ENCODE measurements at regions not wholly inside any gene's neighbourhood (a gene's known extent, or its start where the extent isn't known, plus 50 kb on each side); places are given as distances from the start of the nearest gene placed in this dataset.

GRCh38 chr13:65063753-65064152 is 2166.4 kb downstream of the PCDH9 start:
- H3K4me1 ChIP-seq (ENCODE audit: control insufficient read depth in 3 of 3, insufficient read depth in 2 of 3, low read depth in 1 of 3, low read length in 2 of 3) = no peaks in the 10 kb centered on the region
- H3K27ac ChIP-seq (ENCODE audit: low read depth in 1 of 3, low read length in 2 of 3) = no peak overlapping the region
- FAIRE-seq = no peak
- no peaks in the 10 kb centered on the region for H3K9me3 ChIP-seq (ENCODE audit: control insufficient read depth in 2 of 2, insufficient read depth in 1 of 2, low read depth in 1 of 2, low read length in 1 of 2)
- H3K36me3 ChIP-seq (ENCODE audit: control insufficient read depth in 3 of 3, insufficient read depth in 2 of 3, low read depth in 1 of 3, low read length in 3 of 3) = no peaks in the 10 kb centered on the region
- no peaks in the 10 kb centered on the region for H3K27me3 ChIP-seq (ENCODE audit: control insufficient read depth in 3 of 3, insufficient read depth in 3 of 3, low read length in 3 of 3)
- no peak overlapping the region for H3K4me3 ChIP-seq (ENCODE audit: low read depth in 1 of 3, low read length in 3 of 3)
- no peak for DNase-seq
- WGBS, 3 donors = 9 to 16% methylated on average over 2 of the region's 2 CpGs; no CpG with 5 or more reads in 1 of the 3 donors

GRCh38 chr13:65057986-65058385 is 2172.2 kb downstream of the PCDH9 start:
- 10 to 41% (median 18%) methylated on average over 3 of the region's 3 CpGs for WGBS, 3 donors
- Histone ChIP-seq H3K27ac (ENCODE audit: low read depth in 1 of 3, low read length in 2 of 3) (no peak overlapping the region), H3K36me3 (ENCODE audit: control insufficient read depth in 3 of 3, insufficient read depth in 2 of 3, low read depth in 1 of 3, low read length in 3 of 3) (no peaks in the 10 kb centered on the region), H3K4me3 (ENCODE audit: low read depth in 1 of 3, low read length in 3 of 3) (no peak overlapping the region), H3K27me3 (ENCODE audit: control insufficient read depth in 3 of 3, insufficient read depth in 3 of 3, low read length in 3 of 3) (no peaks in the 10 kb centered on the region), H3K4me1 (ENCODE audit: control insufficient read depth in 3 of 3, insufficient read depth in 2 of 3, low read depth in 1 of 3, low read length in 2 of 3) (no peaks in the 10 kb centered on the region), H3K9me3 (ENCODE audit: control insufficient read depth in 2 of 2, insufficient read depth in 1 of 2, low read depth in 1 of 2, low read length in 1 of 2) (no peaks in the 10 kb centered on the region)
- DNase-seq (peak in 1 of 2 donors; percentile 4), FAIRE-seq (no peak)

DNA sequence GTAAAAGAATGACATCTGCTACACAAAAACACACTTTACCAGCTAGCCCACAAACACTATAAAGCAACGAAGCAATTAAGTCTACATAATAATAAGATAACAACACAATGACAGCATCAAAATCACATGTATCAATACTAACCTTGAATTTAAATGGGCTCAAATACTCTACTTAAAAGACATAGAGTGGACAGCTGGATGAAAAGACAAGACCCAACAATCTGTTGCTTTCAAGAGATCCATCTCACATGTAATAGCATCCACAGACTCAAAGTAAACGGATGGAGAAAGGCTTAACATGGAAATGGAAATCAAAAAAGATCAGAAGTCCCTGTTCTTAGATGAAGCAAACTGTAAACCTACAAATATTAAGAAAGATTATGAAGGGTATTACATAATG is 2175.9 kb downstream of the PCDH9 start:
- Histone ChIP-seq H3K27me3 (ENCODE audit: control insufficient read depth in 3 of 3, insufficient read depth in 3 of 3, low read length in 3 of 3) (no peaks in the 10 kb centered on the region), H3K36me3 (ENCODE audit: control insufficient read depth in 3 of 3, insufficient read depth in 2 of 3, low read depth in 1 of 3, low read length in 3 of 3) (no peaks in the 10 kb centered on the region), H3K9me3 (ENCODE audit: control insufficient read depth in 2 of 2, insufficient read depth in 1 of 2, low read depth in 1 of 2, low read length in 1 of 2) (no peaks in the 10 kb centered on the region), H3K4me1 (ENCODE audit: control insufficient read depth in 3 of 3, insufficient read depth in 2 of 3, low read depth in 1 of 3, low read length in 2 of 3) (no peaks in the 10 kb centered on the region), H3K27ac (ENCODE audit: low read depth in 1 of 3, low read length in 2 of 3) (no peak overlapping the region), H3K4me3 (ENCODE audit: low read depth in 1 of 3, low read length in 3 of 3) (no peak overlapping the region)
- WGBS, 3 donors = 58 to 85% (median 69%) methylated on average over 2 of the region's 2 CpGs
- no peak for FAIRE-seq
- DNase-seq = no peak

- 73 to 87% (median 83%) methylated on average over 1 of the region's 1 CpG for whole genome bisulfite sequencing, 3 donors
- no peak for FAIRE-seq
Observed at GRCh38 chr13:65036999-65037398, 2193.1 kb downstream of the PCDH9 start.

GRCh38 chr13:65035302-65035701 is 2194.8 kb downstream of the PCDH9 start:
- FAIRE-seq (no peak), DNase-seq (no peak)
- no peaks in the 10 kb centered on the region for H3K4me1 ChIP-seq (ENCODE audit: control insufficient read depth in 3 of 3, insufficient read depth in 2 of 3, low read depth in 1 of 3, low read length in 2 of 3)
- H3K9me3 ChIP-seq (ENCODE audit: control insufficient read depth in 2 of 2, insufficient read depth in 1 of 2, low read depth in 1 of 2, low read length in 1 of 2) = no peaks in the 10 kb centered on the region
- H3K36me3 ChIP-seq (ENCODE audit: control insufficient read depth in 3 of 3, insufficient read depth in 2 of 3, low read depth in 1 of 3, low read length in 3 of 3) = no peaks in the 10 kb centered on the region
- no peak overlapping the region for H3K4me3 ChIP-seq (ENCODE audit: low read depth in 1 of 3, low read length in 3 of 3)
- no peaks in the 10 kb centered on the region for H3K27me3 ChIP-seq (ENCODE audit: control insufficient read depth in 3 of 3, insufficient read depth in 3 of 3, low read length in 3 of 3)
- H3K27ac ChIP-seq (ENCODE audit: low read depth in 1 of 3, low read length in 2 of 3) = no peak overlapping the region

More at GRCh38 chr13:65036999-65037398, 2193.1 kb downstream of the PCDH9 start:
- H3K4me1 ChIP-seq (ENCODE audit: control insufficient read depth in 3 of 3, insufficient read depth in 2 of 3, low read depth in 1 of 3, low read length in 2 of 3) = no peaks in the 10 kb centered on the region
- no peak overlapping the region for H3K4me3 ChIP-seq (ENCODE audit: low read depth in 1 of 3, low read length in 3 of 3)
- H3K27ac ChIP-seq (ENCODE audit: low read depth in 1 of 3, low read length in 2 of 3) = no peak overlapping the region
- no peak for DNase-seq
- no peaks in the 10 kb centered on the region for H3K36me3 ChIP-seq (ENCODE audit: control insufficient read depth in 3 of 3, insufficient read depth in 2 of 3, low read depth in 1 of 3, low read length in 3 of 3)
- H3K9me3 ChIP-seq (ENCODE audit: control insufficient read depth in 2 of 2, insufficient read depth in 1 of 2, low read depth in 1 of 2, low read length in 1 of 2) = no peaks in the 10 kb centered on the region
- no peaks in the 10 kb centered on the region for H3K27me3 ChIP-seq (ENCODE audit: control insufficient read depth in 3 of 3, insufficient read depth in 3 of 3, low read length in 3 of 3)

DNA sequence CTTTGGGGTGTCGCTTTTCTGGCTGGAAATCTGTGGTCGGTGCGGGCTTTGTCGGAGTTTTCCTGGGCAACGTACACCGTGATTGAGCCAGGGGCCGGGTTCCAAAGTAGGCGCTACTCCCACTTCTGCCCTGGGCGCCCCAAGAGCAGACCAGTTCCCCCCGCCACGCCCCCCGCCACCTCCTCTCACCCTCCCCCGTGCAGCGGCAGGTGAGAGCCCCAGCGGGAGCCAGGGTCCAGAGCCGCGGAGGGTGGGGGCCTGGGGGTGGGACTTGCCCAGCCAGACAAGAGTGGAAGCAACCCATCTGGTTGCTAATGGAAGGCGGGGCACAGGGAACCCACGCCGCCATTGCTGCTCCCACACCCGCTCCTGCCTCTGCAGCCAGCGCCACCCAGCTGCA is 2195.9 kb downstream of the PCDH9 start:
- WGBS, 3 donors = 92 to 95% (median 93%) methylated on average over 22 of the region's 22 CpGs
- FAIRE-seq = no peak
- Histone ChIP-seq H3K27ac (ENCODE audit: low read depth in 1 of 3, low read length in 2 of 3) (no peak overlapping the region), H3K27me3 (ENCODE audit: control insufficient read depth in 3 of 3, insufficient read depth in 3 of 3, low read length in 3 of 3) (no peaks in the 10 kb centered on the region), H3K9me3 (ENCODE audit: control insufficient read depth in 2 of 2, insufficient read depth in 1 of 2, low read depth in 1 of 2, low read length in 1 of 2) (no peaks in the 10 kb centered on the region), H3K36me3 (ENCODE audit: control insufficient read depth in 3 of 3, insufficient read depth in 2 of 3, low read depth in 1 of 3, low read length in 3 of 3) (no peaks in the 10 kb centered on the region), H3K4me1 (ENCODE audit: control insufficient read depth in 3 of 3, insufficient read depth in 2 of 3, low read depth in 1 of 3, low read length in 2 of 3) (no peaks in the 10 kb centered on the region), H3K4me3 (ENCODE audit: low read depth in 1 of 3, low read length in 3 of 3) (no peak overlapping the region)
- DNase-seq = no peak

GRCh38 chr13:65032825-65033224 is 2197.3 kb downstream of the PCDH9 start:
- no peak for FAIRE-seq
- no peak for DNase-seq

GRCh38 chr13:65028101-65028500 is 2202.0 kb downstream of the PCDH9 start:
- H3K27me3 ChIP-seq (ENCODE audit: control insufficient read depth in 3 of 3, insufficient read depth in 3 of 3, low read length in 3 of 3) = no peaks in the 10 kb centered on the region
- no peaks in the 10 kb centered on the region for H3K36me3 ChIP-seq (ENCODE audit: control insufficient read depth in 3 of 3, insufficient read depth in 2 of 3, low read depth in 1 of 3, low read length in 3 of 3)
- FAIRE-seq = no peak
- H3K4me1 ChIP-seq (ENCODE audit: control insufficient read depth in 3 of 3, insufficient read depth in 2 of 3, low read depth in 1 of 3, low read length in 2 of 3) = no peaks in the 10 kb centered on the region
- H3K4me3 ChIP-seq (ENCODE audit: low read depth in 1 of 3, low read length in 3 of 3) = no peak overlapping the region
- no peak overlapping the region for H3K27ac ChIP-seq (ENCODE audit: low read depth in 1 of 3, low read length in 2 of 3)
- no peak for DNase-seq
- H3K9me3 ChIP-seq (ENCODE audit: control insufficient read depth in 2 of 2, insufficient read depth in 1 of 2, low read depth in 1 of 2, low read length in 1 of 2) = no peaks in the 10 kb centered on the region
- WGBS, 3 donors = 85 to 94% (median 91%) methylated on average over 1 of the region's 1 CpG

More at GRCh38 chr13:65032825-65033224, 2197.3 kb downstream of the PCDH9 start:
- no peak overlapping the region for H3K4me3 ChIP-seq (ENCODE audit: low read depth in 1 of 3, low read length in 3 of 3)
- no peaks in the 10 kb centered on the region for H3K36me3 ChIP-seq (ENCODE audit: control insufficient read depth in 3 of 3, insufficient read depth in 2 of 3, low read depth in 1 of 3, low read length in 3 of 3)
- no peak overlapping the region for H3K27ac ChIP-seq (ENCODE audit: low read depth in 1 of 3, low read length in 2 of 3)
- WGBS, 3 donors = 82 to 85% (median 83%) methylated on average over 2 of the region's 2 CpGs
- H3K27me3 ChIP-seq (ENCODE audit: control insufficient read depth in 3 of 3, insufficient read depth in 3 of 3, low read length in 3 of 3) = no peaks in the 10 kb centered on the region
- no peaks in the 10 kb centered on the region for H3K4me1 ChIP-seq (ENCODE audit: control insufficient read depth in 3 of 3, insufficient read depth in 2 of 3, low read depth in 1 of 3, low read length in 2 of 3)
- no peaks in the 10 kb centered on the region for H3K9me3 ChIP-seq (ENCODE audit: control insufficient read depth in 2 of 2, insufficient read depth in 1 of 2, low read depth in 1 of 2, low read length in 1 of 2)

DNA sequence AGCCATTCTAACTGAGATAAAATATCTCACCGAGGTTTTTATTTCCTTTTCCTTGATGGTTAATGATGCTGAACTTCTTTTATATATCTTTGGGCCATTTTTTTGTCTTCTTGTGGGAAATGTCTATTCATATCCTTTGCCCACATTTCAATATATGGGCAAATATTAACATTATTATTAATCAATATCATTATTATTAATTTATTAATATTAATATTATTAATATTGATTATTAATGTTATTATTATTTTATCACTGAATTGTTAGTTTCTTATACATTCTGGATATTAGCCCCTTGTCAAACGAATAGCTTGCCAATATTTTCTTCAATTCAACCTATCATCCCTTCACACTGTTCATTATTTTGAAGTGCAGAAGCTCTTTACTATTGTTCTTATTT is 2203.6 kb downstream of the PCDH9 start:
- Histone ChIP-seq H3K4me3 (ENCODE audit: low read depth in 1 of 3, low read length in 3 of 3) (no peak overlapping the region), H3K36me3 (ENCODE audit: control insufficient read depth in 3 of 3, insufficient read depth in 2 of 3, low read depth in 1 of 3, low read length in 3 of 3) (no peaks in the 10 kb centered on the region), H3K4me1 (ENCODE audit: control insufficient read depth in 3 of 3, insufficient read depth in 2 of 3, low read depth in 1 of 3, low read length in 2 of 3) (no peaks in the 10 kb centered on the region), H3K9me3 (ENCODE audit: control insufficient read depth in 2 of 2, insufficient read depth in 1 of 2, low read depth in 1 of 2, low read length in 1 of 2) (no peaks in the 10 kb centered on the region), H3K27ac (ENCODE audit: low read depth in 1 of 3, low read length in 2 of 3) (no peak overlapping the region), H3K27me3 (ENCODE audit: control insufficient read depth in 3 of 3, insufficient read depth in 3 of 3, low read length in 3 of 3) (no peaks in the 10 kb centered on the region)
- DNase-seq (no peak), FAIRE-seq (no peak)
- WGBS, 3 donors = 55 to 75% (median 69%) methylated on average over 2 of the region's 2 CpGs
